Activated CD4-positive, alpha-beta T cell treated with anti-CD3 and anti-CD28 coated beads for 36 hours (primary cell): ENCODE measurements at regions not wholly inside any gene's neighbourhood (a gene's known extent, or its start where the extent isn't known, plus 50 kb on each side); places are given as distances from the start of the nearest gene placed in this dataset.

Experiments used
- ATAC-seq: fragments of 200-7000 bp; cut with Tn5 transposase; one replicate; pipeline ENCODE4 v1.10.0; 2021; ENCODE audit warnings: mild to moderate bottlenecking, moderate library complexity
- CTCF ChIA-PET: fragments of 350-600 bp; sonication (Branson Sonifier 250); formaldehyde crosslinking; loops from one replicate; lab custom pipeline; 2021; ENCODE audit warnings: antibody characterized with exemption; lab: Charles Lee
- POLR2A ChIA-PET: fragments of 350-600 bp; sonication (Branson Sonifier 250); formaldehyde crosslinking; loops from one replicate; lab custom pipeline; 2021; ENCODE audit warnings: antibody characterized with exemption, inconsistent platforms; lab: Charles Lee
- DNase-seq: peaks from one replicate; pipeline ENCODE4 v3.0.0-alpha.2; 2020
- H3K27ac Mint-ChIP-seq: one replicate; pipeline ENCODE4 v1.8.0; 2021; ENCODE audit warnings: mixed read lengths
- H3K27me3 Mint-ChIP-seq: one replicate; pipeline ENCODE4 v1.8.0; 2021; ENCODE audit warnings: mixed read lengths
- H3K36me3 Mint-ChIP-seq: one replicate; pipeline ENCODE4 v1.8.0; 2021; ENCODE audit warnings: low read depth, mixed read lengths
- H3K4me1 Mint-ChIP-seq: one replicate; pipeline ENCODE4 v1.8.0; 2021; ENCODE audit warnings: mixed read lengths
- H3K4me3 Mint-ChIP-seq: one replicate; pipeline ENCODE4 v1.8.0; 2021; ENCODE audit warnings: mild to moderate bottlenecking, moderate library complexity, mixed read lengths
- H3K9me3 Mint-ChIP-seq: one replicate; pipeline ENCODE4 v1.8.0; 2021; ENCODE audit warnings: low read depth, mixed read lengths
- intact Hi-C, 2 experiments: fragments of 100-400 bp; cut with DNase I in 1 of 2; cut with micrococcal nuclease in 1 of 2; formaldehyde crosslinking; loops; one replicate each; pipeline versions ENCODE4 v1.14.2 to v1.15.1; 2022 to 2024; cut with DNase I, micrococcal nuclease

DNA sequence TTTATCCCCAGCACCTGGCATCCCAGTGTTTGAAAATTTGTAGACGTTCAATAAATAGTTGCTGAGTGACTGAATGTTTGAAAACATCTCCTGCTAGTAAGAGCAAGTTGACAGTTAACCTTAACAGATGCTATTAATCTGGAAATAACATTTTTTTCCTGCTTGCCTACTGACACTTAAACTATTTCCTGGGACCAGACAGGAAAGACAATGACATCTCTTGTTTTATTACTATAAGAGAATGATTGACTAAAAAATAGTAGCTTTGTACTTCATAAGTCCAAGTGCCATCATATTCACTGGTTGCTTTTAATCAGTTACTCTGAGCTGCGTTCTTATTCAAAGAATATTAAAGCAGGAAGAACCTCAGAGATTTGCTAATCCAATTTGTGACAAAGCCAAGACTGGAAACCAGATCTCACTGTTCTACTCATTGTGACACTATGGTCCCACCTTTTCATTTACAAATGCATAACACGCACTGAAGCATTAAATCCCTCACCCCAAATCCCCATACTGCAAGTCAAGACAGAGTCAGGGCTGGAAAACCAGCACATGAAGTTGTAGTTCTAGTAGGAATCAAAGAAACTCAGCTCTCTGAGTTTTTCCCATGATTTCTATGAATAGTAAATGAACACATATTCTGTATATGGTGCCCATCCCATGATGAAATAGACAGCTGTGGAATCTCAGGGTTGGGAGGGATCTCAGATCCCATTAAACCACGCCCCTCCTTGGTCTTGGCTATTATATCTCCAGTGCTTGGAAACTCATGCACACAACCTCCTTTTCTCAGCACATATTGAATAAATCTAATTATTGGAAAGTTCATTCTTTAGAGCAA lies 212.7 kb upstream of the P2RY1 start:
- intact Hi-C loops, result no loop called here
- Mint-ChIP-seq H3K27ac (no peak overlapping the region), H3K27me3 (peaks cover 8% of the 10 kb centered on the region), H3K4me3 (no peak overlapping the region), H3K4me1 (no peaks in the 10 kb centered on the region), H3K9me3 (no peaks in the 10 kb centered on the region), H3K36me3 (no peaks in the 10 kb centered on the region)
- DNase-seq (no peak), ATAC-seq (no peak)
- ChIA-PET CTCF (no interaction called here), POLR2A (no interaction called here)

DNA sequence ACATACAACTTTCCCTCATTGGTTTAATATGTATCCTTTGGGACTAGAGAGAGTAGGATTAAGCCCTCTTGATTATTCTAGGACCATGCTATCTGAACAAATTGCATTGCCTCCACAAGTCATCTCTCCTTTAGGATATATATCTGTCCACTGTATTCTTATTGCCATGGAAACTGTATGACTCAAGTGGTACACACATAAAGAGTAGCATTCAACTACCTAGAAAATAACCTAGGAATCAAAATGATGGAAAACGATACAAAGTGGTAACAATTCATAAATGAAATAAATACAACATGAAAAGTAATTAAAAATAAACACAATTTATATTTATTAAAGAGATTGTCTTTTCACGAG lies 212.1 kb upstream of the P2RY1 start:
- peaks cover 8% of the 10 kb centered on the region for H3K27me3 Mint-ChIP-seq
- POLR2A ChIA-PET, result no interaction called here
- ATAC-seq (no peak), DNase-seq (no peak)
- CTCF ChIA-PET, result interaction anchor here (0.5 kb wide), 1 partner anchor 492 kb away, joined by 3 read pairs; no protein-coding TSS in a partner anchor
- no peaks in the 10 kb centered on the region for H3K9me3 Mint-ChIP-seq
- intact Hi-C loops, result no loop called here
- H3K27ac Mint-ChIP-seq, result no peak overlapping the region
- no peaks in the 10 kb centered on the region for H3K4me1 Mint-ChIP-seq
- no peak overlapping the region for H3K4me3 Mint-ChIP-seq
- H3K36me3 Mint-ChIP-seq, result no peaks in the 10 kb centered on the region

DNA sequence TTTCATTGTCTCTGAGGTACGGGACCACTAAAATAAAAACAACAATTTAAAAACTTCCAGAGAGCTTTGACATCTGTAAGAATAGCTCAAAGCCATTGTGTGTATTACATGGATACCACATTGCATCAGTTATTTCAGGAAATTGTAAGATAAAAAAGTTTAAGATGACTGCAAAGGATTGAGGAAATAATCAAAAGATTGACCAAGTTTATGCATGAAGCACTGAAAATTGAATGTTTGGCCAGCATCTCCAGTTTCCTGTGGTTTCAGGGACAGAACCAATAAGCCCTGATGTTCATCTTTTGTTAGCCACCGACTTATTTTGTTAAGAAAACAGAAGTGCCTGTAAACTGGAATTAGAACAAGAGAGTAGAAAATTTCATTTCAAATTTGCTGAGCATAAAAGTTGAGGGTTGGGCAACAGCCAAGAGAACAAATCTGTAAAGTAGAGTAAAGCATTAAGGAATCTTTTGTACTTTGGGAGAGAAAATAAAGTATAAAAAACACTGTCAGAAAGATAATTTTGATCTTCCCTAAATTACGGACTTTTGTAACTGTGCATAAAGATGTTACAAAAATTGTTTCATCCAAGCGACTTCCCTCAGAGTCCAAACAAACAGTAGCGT lies 211.5 kb upstream of the P2RY1 start:
- Mint-ChIP-seq H3K9me3 (no peaks in the 10 kb centered on the region), H3K27me3 (peaks cover 10% of the 10 kb centered on the region), H3K4me1 (no peaks in the 10 kb centered on the region), H3K36me3 (no peaks in the 10 kb centered on the region), H3K27ac (no peak overlapping the region), H3K4me3 (no peak overlapping the region)
- ChIA-PET CTCF (interaction anchor here (0.5 kb wide), 1 partner anchor 492 kb away, joined by 3 read pairs; no protein-coding TSS in a partner anchor), POLR2A (no interaction called here)
- DNase-seq (no peak), ATAC-seq (no peak)
- intact Hi-C loops, result no loop called here

DNA sequence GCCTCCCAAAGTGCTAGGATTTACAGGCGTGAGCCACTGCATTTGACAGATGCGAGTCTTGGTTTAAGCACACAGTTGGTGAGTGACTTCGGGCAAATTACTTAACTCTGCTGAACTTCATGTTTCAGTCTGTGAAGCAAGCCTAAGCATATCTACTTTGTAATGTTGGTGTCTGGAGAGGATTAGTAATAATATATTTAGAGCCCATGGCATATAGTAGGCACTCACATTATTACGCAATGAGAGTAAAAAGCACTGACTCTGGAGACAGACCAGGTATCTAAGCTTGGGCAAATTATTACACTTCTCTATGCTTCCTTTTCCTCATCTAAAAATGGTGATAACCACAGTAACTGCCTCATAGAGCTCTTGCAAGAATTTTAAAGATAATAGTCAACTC lies 208.7 kb upstream of the P2RY1 start:
- ATAC-seq (no peak), DNase-seq (no peak)
- H3K36me3 Mint-ChIP-seq, result no peaks in the 10 kb centered on the region
- H3K4me1 Mint-ChIP-seq, result no peaks in the 10 kb centered on the region
- no peaks in the 10 kb centered on the region for H3K9me3 Mint-ChIP-seq
- H3K27me3 Mint-ChIP-seq, result peaks cover 10% of the 10 kb centered on the region
- no peak overlapping the region for H3K27ac Mint-ChIP-seq
- H3K4me3 Mint-ChIP-seq, result no peak overlapping the region
- intact Hi-C loops, result no loop called here
- ChIA-PET POLR2A (no interaction called here), CTCF (interaction anchor here (0.5 kb wide), 1 partner anchor 889 kb away, joined by 3 read pairs; no protein-coding TSS in a partner anchor)

DNA sequence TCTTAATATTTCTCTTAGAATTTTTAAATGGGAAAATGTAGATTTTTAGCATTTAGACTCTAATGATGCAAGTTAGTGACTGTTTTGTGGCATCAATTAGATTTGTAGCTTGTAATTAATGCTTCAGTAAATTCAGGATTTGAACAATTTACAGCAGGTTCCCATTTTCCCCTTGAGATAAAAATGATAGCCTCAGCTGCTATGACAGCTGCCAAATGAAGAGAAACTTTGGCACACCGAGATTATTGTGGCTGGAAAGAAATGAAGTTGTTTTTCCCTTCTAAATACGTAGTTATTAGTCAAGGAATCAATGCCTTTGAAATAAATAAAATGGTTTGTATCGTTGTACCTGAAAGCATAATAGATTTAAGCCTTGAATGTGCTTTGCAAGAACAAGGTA lies 206.4 kb upstream of the P2RY1 start:
- CTCF ChIA-PET, result no interaction called here
- ATAC-seq (no peak), DNase-seq (no peak)
- intact Hi-C loops, result no loop called here
- no peak overlapping the region for H3K27ac Mint-ChIP-seq
- peaks cover 9% of the 10 kb centered on the region for H3K27me3 Mint-ChIP-seq
- POLR2A ChIA-PET, result no interaction called here
- H3K9me3 Mint-ChIP-seq, result no peaks in the 10 kb centered on the region
- no peaks in the 10 kb centered on the region for H3K4me1 Mint-ChIP-seq
- no peaks in the 10 kb centered on the region for H3K36me3 Mint-ChIP-seq
- no peak overlapping the region for H3K4me3 Mint-ChIP-seq

DNA sequence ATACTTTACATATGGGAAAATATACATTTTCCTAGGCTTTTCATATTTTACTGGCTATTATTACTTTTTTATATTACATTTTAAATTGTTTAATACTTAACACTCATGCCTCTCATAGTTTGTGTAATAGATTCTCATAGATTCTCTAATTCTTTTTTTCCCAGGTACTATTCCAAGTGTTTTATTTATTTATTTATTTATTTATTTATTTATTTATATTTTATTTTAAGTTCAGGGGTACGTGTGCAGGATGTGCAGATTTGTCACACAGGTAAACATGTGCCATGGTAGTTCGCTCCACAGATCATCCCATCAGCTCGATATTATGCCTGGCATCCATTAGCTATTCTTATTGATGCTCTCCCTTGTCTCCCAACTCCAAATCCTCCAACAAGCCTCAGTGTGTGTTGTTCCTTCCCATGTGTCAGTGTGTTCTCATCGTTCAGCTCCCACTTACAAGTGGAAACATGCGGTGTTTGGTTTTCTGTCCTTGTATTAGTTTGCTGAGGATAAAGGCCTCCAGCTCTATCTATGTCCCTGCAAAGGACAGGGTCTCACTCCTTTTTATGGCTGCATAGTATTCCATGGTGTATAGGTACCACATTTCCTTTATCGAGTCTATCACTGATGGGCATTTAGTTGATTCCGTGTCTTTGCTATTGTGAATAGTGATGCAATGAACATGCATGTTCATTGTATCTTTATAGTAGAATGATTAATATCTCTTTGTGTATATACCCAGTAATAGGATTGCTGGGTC lies 205.4 kb upstream of the P2RY1 start:
- POLR2A ChIA-PET, result interaction anchor here (0.6 kb wide), 1 partner anchor 698 kb away, joined by 5 read pairs; no protein-coding TSS in a partner anchor
- Mint-ChIP-seq H3K4me1 (no peaks in the 10 kb centered on the region), H3K4me3 (no peak overlapping the region), H3K27me3 (peaks cover 7% of the 10 kb centered on the region), H3K36me3 (no peaks in the 10 kb centered on the region), H3K9me3 (no peaks in the 10 kb centered on the region), H3K27ac (no peak overlapping the region)
- CTCF ChIA-PET, result interaction anchor here (0.8 kb wide), 1 partner anchor 242 kb away, joined by 3 read pairs; no protein-coding TSS in a partner anchor
- intact Hi-C loops, result no loop called here
- DNase-seq (no peak), ATAC-seq (no peak)

DNA sequence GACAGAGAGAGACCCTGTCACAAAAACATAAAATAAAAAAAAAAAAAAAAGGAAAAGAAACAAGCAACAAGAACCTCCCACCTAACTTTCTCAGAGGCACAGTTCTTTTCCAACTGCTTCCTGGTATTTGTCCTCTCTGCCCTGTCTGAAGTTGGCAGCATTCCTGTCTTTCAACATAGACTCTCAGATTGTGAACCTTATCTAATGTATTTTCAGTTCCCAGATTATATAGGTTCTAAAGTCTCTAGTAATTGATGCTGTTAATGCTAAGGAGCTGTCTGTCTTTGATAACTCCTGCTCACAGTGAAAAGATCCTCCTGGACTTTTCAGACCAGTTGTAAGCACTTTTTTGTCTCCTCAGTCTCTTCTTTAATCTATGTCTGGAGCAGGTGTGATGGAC lies 199.5 kb upstream of the P2RY1 start:
- no peaks in the 10 kb centered on the region for H3K4me1 Mint-ChIP-seq
- POLR2A ChIA-PET, result no interaction called here
- H3K27me3 Mint-ChIP-seq, result peaks cover 6% of the 10 kb centered on the region
- no peak overlapping the region for H3K27ac Mint-ChIP-seq
- CTCF ChIA-PET, result no interaction called here
- no peak for DNase-seq
- intact Hi-C loops, result no loop called here
- ATAC-seq, result no peak
- no peak overlapping the region for H3K4me3 Mint-ChIP-seq
- no peaks in the 10 kb centered on the region for H3K9me3 Mint-ChIP-seq
- no peaks in the 10 kb centered on the region for H3K36me3 Mint-ChIP-seq

DNA sequence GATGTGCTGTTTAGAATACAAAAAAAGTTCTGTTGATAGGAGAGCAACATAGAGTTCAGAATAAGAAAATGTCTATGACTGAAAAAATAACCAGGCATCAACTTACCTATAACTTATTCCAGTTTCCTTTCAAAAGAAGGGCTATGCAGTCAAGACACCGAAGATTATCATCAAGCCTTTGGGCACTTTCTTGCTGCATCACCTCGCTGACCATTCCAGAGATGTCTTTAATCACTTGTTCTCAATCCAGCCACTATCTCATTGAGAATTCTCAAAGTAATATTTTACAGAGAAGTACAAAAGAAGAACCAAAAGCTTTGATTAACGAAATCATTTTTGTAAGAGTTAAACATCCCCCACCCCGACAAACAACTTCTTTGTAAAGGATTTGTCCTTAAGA lies 198.3 kb upstream of the P2RY1 start:
- no peaks in the 10 kb centered on the region for H3K36me3 Mint-ChIP-seq
- intact Hi-C loops, result no loop called here
- no peak overlapping the region for H3K4me3 Mint-ChIP-seq
- CTCF ChIA-PET, result no interaction called here
- no peaks in the 10 kb centered on the region for H3K4me1 Mint-ChIP-seq
- POLR2A ChIA-PET, result no interaction called here
- peaks cover 8% of the 10 kb centered on the region for H3K27me3 Mint-ChIP-seq
- no peak for DNase-seq
- no peak overlapping the region for H3K27ac Mint-ChIP-seq
- no peaks in the 10 kb centered on the region for H3K9me3 Mint-ChIP-seq
- no peak for ATAC-seq

DNA sequence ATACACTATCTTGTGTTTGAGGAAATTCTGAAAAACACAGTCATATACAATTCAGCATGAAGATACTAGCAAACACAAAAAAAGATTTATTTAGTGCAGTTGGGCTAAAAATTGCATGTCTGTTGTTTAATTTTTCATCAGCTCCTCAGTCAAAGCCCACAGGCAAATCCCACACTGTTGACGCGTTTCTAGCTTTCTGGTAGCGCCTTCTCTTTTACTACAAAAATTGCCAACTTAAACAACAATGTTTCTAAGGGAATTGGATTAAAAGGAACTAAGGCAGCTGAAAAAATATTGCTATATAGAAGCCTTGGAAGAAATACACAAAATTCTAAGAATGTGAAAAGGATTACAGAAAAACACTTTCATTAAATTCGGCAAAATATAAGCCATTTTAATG lies 196.7 kb upstream of the P2RY1 start:
- intact Hi-C loops, result no loop called here
- H3K36me3 Mint-ChIP-seq, result no peaks in the 10 kb centered on the region
- no peak for DNase-seq
- ATAC-seq, result no peak
- no peak overlapping the region for H3K27ac Mint-ChIP-seq
- no peak overlapping the region for H3K4me3 Mint-ChIP-seq
- ChIA-PET POLR2A (no interaction called here), CTCF (no interaction called here)
- H3K27me3 Mint-ChIP-seq, result peaks cover 8% of the 10 kb centered on the region
- no peaks in the 10 kb centered on the region for H3K9me3 Mint-ChIP-seq
- no peaks in the 10 kb centered on the region for H3K4me1 Mint-ChIP-seq

DNA sequence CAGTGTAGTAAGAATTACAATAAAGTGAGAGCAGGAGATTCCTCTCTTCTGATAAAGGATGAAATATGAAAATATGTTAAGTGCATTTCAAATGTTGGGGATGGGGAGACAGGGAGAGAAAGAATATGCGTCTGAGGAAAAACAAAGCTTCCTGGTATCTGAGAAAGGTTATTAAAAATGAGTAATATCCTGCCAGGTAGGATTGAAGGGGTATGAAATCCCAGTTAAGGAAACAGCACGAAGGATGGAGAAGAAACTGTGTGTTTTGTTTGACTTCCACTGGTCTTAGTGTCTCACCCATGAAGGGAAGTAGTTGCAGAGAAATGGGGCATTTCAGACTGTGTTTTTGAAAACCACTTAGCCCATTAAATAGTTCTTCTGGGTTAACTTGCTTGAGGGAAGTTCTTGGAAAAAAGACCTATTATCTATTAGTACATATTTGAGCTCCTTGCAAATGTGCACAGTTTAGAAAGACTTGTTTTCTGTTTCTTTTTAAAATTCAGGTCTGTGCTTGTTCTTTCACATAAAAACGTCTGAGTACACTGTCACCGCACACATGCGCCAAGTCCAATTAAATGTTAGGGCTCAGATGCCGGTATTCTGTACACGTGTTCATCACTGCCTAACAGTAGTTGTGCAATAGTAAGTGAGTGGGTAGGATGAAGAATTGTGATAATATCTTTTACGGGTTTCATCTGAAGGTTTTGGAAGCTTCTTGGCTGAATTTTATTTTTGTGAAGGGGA lies 196.1 kb upstream of the P2RY1 start:
- Mint-ChIP-seq H3K4me1 (no peaks in the 10 kb centered on the region), H3K9me3 (no peaks in the 10 kb centered on the region), H3K36me3 (no peaks in the 10 kb centered on the region), H3K4me3 (no peak overlapping the region), H3K27me3 (peaks cover 6% of the 10 kb centered on the region), H3K27ac (no peak overlapping the region)
- ATAC-seq (no peak), DNase-seq (no peak)
- ChIA-PET POLR2A (no interaction called here), CTCF (interaction anchor here (1.1 kb wide), 1 partner anchor 130 kb away, joined by 3 read pairs; no protein-coding TSS in a partner anchor)
- intact Hi-C loops, result no loop called here

DNA sequence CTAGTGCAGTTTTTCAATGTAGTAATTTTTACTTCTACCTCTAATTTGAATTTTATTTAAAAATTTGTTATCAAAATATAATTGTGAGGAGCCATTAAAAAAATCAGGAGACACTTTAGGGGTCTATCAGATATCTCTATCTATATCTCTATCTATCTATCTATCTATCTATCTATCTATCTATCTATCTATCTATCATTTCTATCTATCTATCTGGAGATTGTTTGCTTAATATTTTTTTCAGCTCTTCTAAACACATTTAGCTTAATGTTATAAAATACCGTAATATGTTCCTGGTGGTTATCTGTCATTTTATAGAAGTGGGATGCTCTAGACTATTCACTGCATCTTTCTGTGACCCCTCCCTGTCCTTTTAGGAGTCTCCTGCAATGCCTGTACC lies 193.7 kb upstream of the P2RY1 start:
- DNase-seq, result no peak
- H3K9me3 Mint-ChIP-seq, result no peaks in the 10 kb centered on the region
- H3K4me1 Mint-ChIP-seq, result no peaks in the 10 kb centered on the region
- H3K36me3 Mint-ChIP-seq, result no peaks in the 10 kb centered on the region
- intact Hi-C loops, result no loop called here
- CTCF ChIA-PET, result no interaction called here
- POLR2A ChIA-PET, result no interaction called here
- H3K4me3 Mint-ChIP-seq, result no peak overlapping the region
- ATAC-seq, result no peak
- no peak overlapping the region for H3K27ac Mint-ChIP-seq
- H3K27me3 Mint-ChIP-seq, result peaks cover 7% of the 10 kb centered on the region
